A673 (cell line): ENCODE measurements at regions not wholly inside any gene's neighbourhood (a gene's known extent, or its start where the extent isn't known, plus 50 kb on each side); places are given as distances from the start of the nearest gene placed in this dataset.

Experiments
- EZH2 ChIP-seq: fragments of 200-600 bp; sonication (generic); IDR thresholded peaks from 2 replicates; pipeline ENCODE4 v1.6.1; 2017; ENCODE audit warnings: borderline replicate concordance, low read depth, mild to moderate bottlenecking, mixed read lengths, antibody characterized with exemption, low read length; ENCODE audit not compliant: poor library complexity, severe bottlenecking
- TF ChIP-seq, protein P1 (sequence below): fragments of 300-800, 200-600 bp; sonication (generic); conservative IDR thresholded peaks from 2 replicates; pipeline ENCODE4 v1.5.1; 2017; ENCODE audit warnings: low read depth, mild to moderate bottlenecking, antibody characterized with exemption, low read length, moderate library complexity, mixed read lengths

DNA sequence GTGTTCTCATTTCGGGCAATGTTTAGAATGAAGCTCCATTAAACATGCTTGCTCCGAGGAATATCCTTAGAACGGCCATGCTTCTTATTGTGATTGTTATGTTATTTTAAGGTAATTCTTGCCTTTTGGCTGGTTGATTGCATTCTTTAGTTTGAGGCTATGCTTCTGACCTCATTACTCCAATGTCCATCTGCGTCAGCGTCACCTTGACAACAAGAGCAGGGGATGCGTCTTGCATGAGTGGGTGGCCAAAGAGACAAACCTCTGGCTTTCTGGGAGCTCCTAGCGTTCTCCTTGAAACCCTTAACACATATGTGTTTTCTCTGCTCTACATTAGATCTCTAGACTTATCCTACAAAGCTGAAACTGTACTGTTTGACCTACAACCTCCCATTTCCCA lies 184.3 kb downstream of the THBS2 start:
- TF ChIP-seq, protein P1, sequence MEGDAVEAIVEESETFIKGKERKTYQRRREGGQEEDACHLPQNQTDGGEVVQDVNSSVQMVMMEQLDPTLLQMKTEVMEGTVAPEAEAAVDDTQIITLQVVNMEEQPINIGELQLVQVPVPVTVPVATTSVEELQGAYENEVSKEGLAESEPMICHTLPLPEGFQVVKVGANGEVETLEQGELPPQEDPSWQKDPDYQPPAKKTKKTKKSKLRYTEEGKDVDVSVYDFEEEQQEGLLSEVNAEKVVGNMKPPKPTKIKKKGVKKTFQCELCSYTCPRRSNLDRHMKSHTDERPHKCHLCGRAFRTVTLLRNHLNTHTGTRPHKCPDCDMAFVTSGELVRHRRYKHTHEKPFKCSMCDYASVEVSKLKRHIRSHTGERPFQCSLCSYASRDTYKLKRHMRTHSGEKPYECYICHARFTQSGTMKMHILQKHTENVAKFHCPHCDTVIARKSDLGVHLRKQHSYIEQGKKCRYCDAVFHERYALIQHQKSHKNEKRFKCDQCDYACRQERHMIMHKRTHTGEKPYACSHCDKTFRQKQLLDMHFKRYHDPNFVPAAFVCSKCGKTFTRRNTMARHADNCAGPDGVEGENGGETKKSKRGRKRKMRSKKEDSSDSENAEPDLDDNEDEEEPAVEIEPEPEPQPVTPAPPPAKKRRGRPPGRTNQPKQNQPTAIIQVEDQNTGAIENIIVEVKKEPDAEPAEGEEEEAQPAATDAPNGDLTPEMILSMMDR: no peak
- TF ChIP-seq EZH2: no peak
